H1 (cell line): ENCODE measurements at regions not wholly inside any gene's neighbourhood (a gene's known extent, or its start where the extent isn't known, plus 50 kb on each side); places are given as distances from the start of the nearest gene placed in this dataset.

Experiments used
- CTCF ChIA-PET: fragments of 300-600 bp; sonication (Branson Sonifier 250); formaldehyde crosslinking; loops from one replicate; lab custom pipeline; 2021; ENCODE audit not compliant: partially characterized antibody; lab: Charles Lee
- POLR2A ChIA-PET: fragments of 300-600 bp; sonication (Branson Sonifier 250); formaldehyde crosslinking; loops from one replicate; lab custom pipeline; 2021; ENCODE audit warnings: inconsistent platforms; ENCODE audit not compliant: partially characterized antibody; lab: Charles Lee
- DNase-seq, 2 experiments: peaks; one replicate each; pipeline versions ENCODE4 v3.0.0 to v3.0.0-alpha.2; 2010 to 2022; ENCODE audit warnings: low spot score in 2 of 2, low read depth in 1 of 2, mixed read lengths in 1 of 2
- FAIRE-seq: peaks from 2 replicates; lab custom pipeline; 2011; peaks lifted over from hg19 to GRCh38; lab: Jason Lieb, UNC
- H2AFZ ChIP-seq: 2 replicates; pipeline ENCODE4 v1.8.1; 2012; ENCODE audit warnings: low read length, inconsistent platforms
- H2AK5ac ChIP-seq: 2 replicates; pipeline ENCODE4 v1.6.1; 2013; ENCODE audit warnings: low read depth, low read length
- H2BK120ac ChIP-seq: replicated peaks from 2 replicates; pipeline ENCODE3; 2013; ENCODE audit warnings: low read depth, low read length, inconsistent platforms
- H2BK12ac ChIP-seq: 2 replicates; pipeline ENCODE4 v1.6.1; 2013; ENCODE audit warnings: low read depth, low read length
- H2BK15ac ChIP-seq: 2 replicates; pipeline ENCODE4 v1.6.1; 2013; ENCODE audit warnings: low read length
- H2BK20ac ChIP-seq: 2 replicates; pipeline ENCODE4 v1.6.1; 2013; ENCODE audit warnings: low read length
- H2BK5ac ChIP-seq: 2 replicates; pipeline ENCODE4 v1.6.1; 2013; ENCODE audit warnings: low read depth, low read length
- H3K14ac ChIP-seq: 2 replicates; pipeline ENCODE4 v1.6.1; 2013; ENCODE audit warnings: inconsistent platforms; ENCODE audit not compliant: insufficient read length
- H3K18ac ChIP-seq: 2 replicates; pipeline ENCODE4 v1.6.1; 2013; ENCODE audit warnings: low read length; ENCODE audit errors: extremely low read depth
- H3K23ac ChIP-seq: 2 replicates; pipeline ENCODE4 v1.6.1; 2013; ENCODE audit warnings: inconsistent platforms; ENCODE audit not compliant: insufficient read length
- H3K23me2 ChIP-seq: 2 replicates; pipeline ENCODE4 v1.6.1; 2013; ENCODE audit warnings: low read depth, low read length
- H3K27ac ChIP-seq: 2 replicates; pipeline ENCODE4 v1.6.1; 2011; ENCODE audit warnings: low read depth, low read length, inconsistent platforms
- H3K27me3 ChIP-seq, 4 experiments: replicated peaks in 1 of 4; 1 replicate in 1 of 4; 2 replicates in 3 of 4; pipeline versions ENCODE4 v1.6.1 to v1.8.1; 2011 to 2013; ENCODE audit warnings: low read length in 3 of 4, mild to moderate bottlenecking in 3 of 4, inconsistent platforms in 2 of 4, mixed read lengths in 2 of 4, moderate library complexity in 1 of 4; ENCODE audit not compliant: control insufficient read depth in 3 of 4, insufficient read depth in 3 of 4; ENCODE audit errors: extremely low read depth in 1 of 4
- H3K36me3 ChIP-seq, 4 experiments: 2 replicates each; pipeline versions ENCODE4 v1.6.1 to v1.8.1; 2011 to 2013; ENCODE audit warnings: mild to moderate bottlenecking in 4 of 4, low read length in 3 of 4, moderate library complexity in 2 of 4, control low read depth in 1 of 4, inconsistent platforms in 1 of 4; ENCODE audit not compliant: insufficient read depth in 4 of 4, control insufficient read depth in 2 of 4
- H3K4ac ChIP-seq: replicated peaks from 2 replicates; pipeline ENCODE3; 2013; ENCODE audit warnings: low read length, low read depth, mixed read lengths, inconsistent platforms; ENCODE audit not compliant: insufficient read length
- H3K4me1 ChIP-seq, 4 experiments: replicated peaks in 1 of 4; 1 replicate in 1 of 4; 2 replicates in 3 of 4; pipeline versions ENCODE4 v1.6.1 to v1.8.1; 2011 to 2013; ENCODE audit warnings: low read length in 3 of 4, inconsistent platforms in 2 of 4, mixed read lengths in 1 of 4; ENCODE audit not compliant: insufficient read depth in 4 of 4, control insufficient read depth in 3 of 4
- H3K4me2 ChIP-seq, 2 experiments: 2 replicates each; pipeline versions ENCODE4 v1.6.1 to v1.8.1; 2011 to 2013; ENCODE audit warnings: low read depth in 2 of 2, low read length in 2 of 2, control low read depth in 1 of 2, inconsistent platforms in 1 of 2, mild to moderate bottlenecking in 1 of 2; ENCODE audit not compliant: insufficient read depth in 1 of 2
- H3K4me3 ChIP-seq, 4 experiments: fragments of 200-600, 300-600 bp in 1 of 4; sonication (generic), shearing (Covaris generic), sonication (Bioruptor Twin) in 1 of 4; 2 replicates each; pipeline versions ENCODE4 v1.5.1 to v1.8.1; 2011 to 2016; ENCODE audit warnings: low read length in 4 of 4, low read depth in 3 of 4, control low read depth in 2 of 4, inconsistent platforms in 2 of 4, mild to moderate bottlenecking in 2 of 4, mixed read lengths in 1 of 4, moderate library complexity in 1 of 4; ENCODE audit not compliant: insufficient read depth in 2 of 4; ENCODE audit errors: extremely low read depth in 1 of 4
- H3K56ac ChIP-seq: replicated peaks from 2 replicates; pipeline ENCODE3; 2013; ENCODE audit warnings: low read depth, mild to moderate bottlenecking, mixed read lengths, low read length, inconsistent platforms; ENCODE audit not compliant: insufficient read length
- H3K79me1 ChIP-seq: 2 replicates; pipeline ENCODE4 v1.6.1; 2013; ENCODE audit warnings: low read depth, low read length, control low read depth
- H3K79me2 ChIP-seq, 2 experiments: 2 replicates each; pipeline versions ENCODE4 v1.6.1 to v1.8.1; 2012 to 2013; ENCODE audit warnings: low read length in 2 of 2, mild to moderate bottlenecking in 2 of 2, inconsistent platforms in 1 of 2; ENCODE audit not compliant: insufficient read depth in 2 of 2, control insufficient read depth in 1 of 2
- H3K9ac ChIP-seq, 4 experiments: replicated peaks in 1 of 4; 1 replicate in 1 of 4; 2 replicates in 3 of 4; pipeline versions ENCODE4 v1.6.1 to v1.8.1; 2011 to 2013; ENCODE audit warnings: low read depth in 3 of 4, low read length in 3 of 4, control low read depth in 2 of 4, mild to moderate bottlenecking in 2 of 4, moderate library complexity in 2 of 4, inconsistent platforms in 1 of 4; ENCODE audit errors: extremely low read depth in 1 of 4
- H3K9me3 ChIP-seq, 2 experiments: 2 replicates each; pipeline versions ENCODE4 v1.6.1 to v1.8.1; 2012 to 2013; ENCODE audit warnings: mild to moderate bottlenecking in 2 of 2, moderate library complexity in 2 of 2, control low read depth in 1 of 2, inconsistent platforms in 1 of 2, low read depth in 1 of 2, low read length in 1 of 2, mixed read lengths in 1 of 2; ENCODE audit not compliant: insufficient read depth in 2 of 2
- H4K20me1 ChIP-seq, 2 experiments: replicated peaks in 1 of 2; 2 replicates each; pipeline versions ENCODE3 to v1.8.1; 2011 to 2013; ENCODE audit warnings: inconsistent platforms in 2 of 2, low read length in 2 of 2, mild to moderate bottlenecking in 1 of 2; ENCODE audit not compliant: insufficient read depth in 2 of 2, control insufficient read depth in 1 of 2
- H4K5ac ChIP-seq: 2 replicates; pipeline ENCODE4 v1.6.1; 2013; ENCODE audit warnings: low read length, low read depth, mixed read lengths, inconsistent platforms; ENCODE audit not compliant: insufficient read length
- H4K8ac ChIP-seq: 2 replicates; pipeline ENCODE4 v1.8.0; 2013; ENCODE audit warnings: mild to moderate bottlenecking, moderate library complexity, low read length, inconsistent platforms; ENCODE audit not compliant: insufficient read depth; ENCODE audit errors: extremely low read depth
- H4K91ac ChIP-seq: replicated peaks from 2 replicates; pipeline ENCODE3; 2013; ENCODE audit warnings: low read length, mixed read lengths, inconsistent platforms; ENCODE audit not compliant: insufficient read length
- ASH2L ChIP-seq: fragments of 200-600, 300-600 bp; sonication (generic); IDR thresholded peaks from one replicate; pipeline ENCODE4 v1.7.1; 2017; ENCODE audit warnings: low read length
- BACH1 ChIP-seq: IDR thresholded peaks from 2 replicates; pipeline ENCODE4 v1.6.1; 2012; ENCODE audit warnings: low read length, improper control_type of control experiment
- BRCA1 ChIP-seq: IDR thresholded peaks from 2 replicates; pipeline ENCODE4 v1.6.1; 2012; ENCODE audit warnings: low read depth, low read length, improper control_type of control experiment
- EGR1 ChIP-seq: IDR thresholded peaks from 2 replicates; pipeline ENCODE4 v1.6.1; 2011; ENCODE audit warnings: low read depth, low read length, borderline replicate concordance
- KDM5A ChIP-seq: fragments of 200-600 bp; IDR thresholded peaks from 2 replicates; pipeline ENCODE4 v1.7.1; 2012; ENCODE audit warnings: mild to moderate bottlenecking, low read length, inconsistent platforms, mixed read lengths
- POLR2A ChIP-seq, 2 experiments: IDR thresholded peaks; 1 replicate in 1 of 2; 2 replicates in 1 of 2; pipeline ENCODE4 v1.6.1; 2011; ENCODE audit warnings: low read depth in 2 of 2, low read length in 2 of 2, mild to moderate bottlenecking in 2 of 2; ENCODE audit errors: control extremely low read depth in 1 of 2
- RBBP5 ChIP-seq: IDR thresholded peaks from 2 replicates; pipeline ENCODE4 v1.7.1; 2012; ENCODE audit warnings: low read depth, mild to moderate bottlenecking, inconsistent platforms, low read length, moderate library complexity, borderline replicate concordance
- SAP30 ChIP-seq: fragments of 300-600 bp; sonication (generic); IDR thresholded peaks from 2 replicates; pipeline ENCODE4 v1.7.1; 2012; ENCODE audit warnings: low read length, moderate library complexity, mild to moderate bottlenecking, inconsistent platforms; ENCODE audit not compliant: insufficient read depth, insufficient replicate concordance
- SIN3A ChIP-seq, 2 experiments: IDR thresholded peaks in 1 of 2; conservative IDR thresholded peaks in 1 of 2; 2 replicates each; pipeline ENCODE4 v1.6.1; 2011 to 2012; ENCODE audit warnings: low read length in 2 of 2, improper control_type of control experiment in 1 of 2, low read depth in 1 of 2, mild to moderate bottlenecking in 1 of 2
- SIX5 ChIP-seq: IDR thresholded peaks from 2 replicates; pipeline ENCODE4 v1.6.1; 2011; ENCODE audit warnings: mild to moderate bottlenecking, low read depth, low read length
- SP4 ChIP-seq: IDR thresholded peaks from 2 replicates; pipeline ENCODE4 v1.6.1; 2012; ENCODE audit warnings: low read length, inconsistent platforms
- SUZ12 ChIP-seq: fragments of 200-600 bp; sonication (generic); IDR thresholded peaks from 2 replicates; pipeline ENCODE4 v1.6.1; 2012; ENCODE audit warnings: mild to moderate bottlenecking, inconsistent platforms, low read length, moderate library complexity, mixed read lengths
- TCF12 ChIP-seq: IDR thresholded peaks from 2 replicates; pipeline ENCODE4 v1.6.1; 2011; ENCODE audit warnings: low read depth, mild to moderate bottlenecking, low read length
- ZNF274 ChIP-seq: IDR thresholded peaks from 2 replicates; pipeline ENCODE4 v1.7.0; 2012; ENCODE audit warnings: low read length, borderline replicate concordance; ENCODE audit errors: extremely low read depth
- WGBS, 2 experiments: shearing (Covaris generic) in 1 of 2; methylation state at CpG; one replicate each; pipeline versions ENCODE4 v1.1.6 to v1.1.7; 2013 to 2015; ENCODE audit warnings: low lambda C conversion rate in 2 of 2, mixed read lengths in 2 of 2, inconsistent platforms in 1 of 2, low coverage in 1 of 2, missing lambda C conversion rate in 1 of 2; ENCODE audit not compliant: insufficient replicate concordance in 2 of 2, insufficient coverage in 1 of 2, insufficient read length in 1 of 2; ENCODE audit errors: extremely low coverage in 1 of 2, missing lambda C conversion rate in 1 of 2; 5-methylcytosine and 5-hydroxymethylcytosine counted together
- TF ChIP-seq, protein P1 (sequence below): IDR thresholded peaks from 2 replicates; pipeline ENCODE4 v1.6.1; 2011; ENCODE audit warnings: low read length, improper control_type of control experiment

DNA sequence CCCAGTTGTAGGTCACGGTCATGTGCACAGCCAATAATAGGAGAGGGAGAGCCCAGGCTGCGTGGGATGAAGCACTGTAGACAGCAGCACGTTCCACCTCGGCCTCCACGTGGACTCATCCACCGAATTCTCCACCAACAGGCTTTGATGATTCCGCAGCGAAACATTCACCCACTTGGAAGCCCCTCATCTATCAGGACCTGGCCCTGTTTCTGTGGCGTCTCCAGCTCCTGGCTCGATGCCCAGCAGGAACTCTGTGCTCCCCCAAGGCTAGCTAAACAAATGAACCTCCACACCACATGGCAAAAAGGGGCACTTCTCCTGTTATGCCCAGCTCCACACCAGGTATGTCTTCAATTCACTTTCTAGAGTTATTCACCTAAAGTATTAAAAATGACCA, 237.9 kb upstream of the PDE10A start:
- Histone ChIP-seq H3K36me3 (no peaks in the 10 kb centered on the region), H4K91ac (no peak overlapping the region), H4K5ac (no peak overlapping the region), H2BK120ac (no peak overlapping the region), H3K9ac (no peak overlapping the region), H2BK5ac (no peak overlapping the region), H4K8ac (no peak overlapping the region), H2BK15ac (no peak overlapping the region), H3K23me2 (no peaks in the 10 kb centered on the region), H3K56ac (no peak overlapping the region), H3K79me1 (no peaks in the 10 kb centered on the region), H3K4me2 (no peak overlapping the region), H3K18ac (no peak overlapping the region), H2BK12ac (no peak overlapping the region), H2AFZ (no peak overlapping the region), H3K4ac (no peak overlapping the region), H3K4me1 (no peaks in the 10 kb centered on the region), H3K27me3 (no peaks in the 10 kb centered on the region), H3K79me2 (no peaks in the 10 kb centered on the region), H3K27ac (no peak overlapping the region), H2BK20ac (no peak overlapping the region), H3K9me3 (peaks cover 0 to 4% of the 10 kb centered on the region in 2 experiments; a peak in 1 of 4 replicates), H3K23ac (no peak overlapping the region), H4K20me1 (no peaks in the 10 kb centered on the region), H2AK5ac (no peak overlapping the region), H3K4me3 (no peak overlapping the region), H3K14ac (no peak overlapping the region)
- ChIA-PET CTCF (interaction anchor here (1.0 to 2.6 kb wide), 4 partner anchors 10 to 202 kb away, joined by 3 to 14 read pairs (median 6); no protein-coding TSS in a partner anchor), POLR2A (no interaction called here)
- 90% methylated on average over 10 of the region's 10 CpGs; no CpG with 5 or more reads in 1 of the 2 experiments for WGBS, 2 experiments
- DNase-seq (no peak), FAIRE-seq (no peak)
- TF ChIP-seq BRCA1 (no peak), RBBP5 (no peak), KDM5A (no peak), SIX5 (no peak), BACH1 (no peak), SP4 (no peak), SAP30 (no peak), EGR1 (no peak), ZNF274 (no peak), POLR2A (IDR thresholded peaks at IDR 0.05; ENCODE audit: control extremely low read depth in 1 of 2, low read depth in 2 of 2, low read length in 2 of 2) (no peak), ASH2L (no peak), TCF12 (no peak), SUZ12 (no peak), SIN3A (conservative IDR thresholded peaks at IDR 0.05 in 1 of 2, IDR thresholded peaks at IDR 0.05 in 1 of 2; ENCODE audit: low read depth in 1 of 2, low read length in 2 of 2) (no peak)
- TF ChIP-seq, protein P1, sequence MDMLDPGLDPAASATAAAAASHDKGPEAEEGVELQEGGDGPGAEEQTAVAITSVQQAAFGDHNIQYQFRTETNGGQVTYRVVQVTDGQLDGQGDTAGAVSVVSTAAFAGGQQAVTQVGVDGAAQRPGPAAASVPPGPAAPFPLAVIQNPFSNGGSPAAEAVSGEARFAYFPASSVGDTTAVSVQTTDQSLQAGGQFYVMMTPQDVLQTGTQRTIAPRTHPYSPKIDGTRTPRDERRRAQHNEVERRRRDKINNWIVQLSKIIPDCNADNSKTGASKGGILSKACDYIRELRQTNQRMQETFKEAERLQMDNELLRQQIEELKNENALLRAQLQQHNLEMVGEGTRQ: no peak
